Effector memory CD8-positive, alpha-beta T cell (primary cell): ENCODE measurements at regions not wholly inside any gene's neighbourhood (a gene's known extent, or its start where the extent isn't known, plus 50 kb on each side); places are given as distances from the start of the nearest gene placed in this dataset.
"Not testable (repeated sequence)": the region's sequence is repeated elsewhere in the genome, so short reads cannot be mapped to it uniquely, and the experiment has no call there.

ENCODE experiments used
- ATAC-seq: fragments of 150-1000 bp; cut with Tn5 transposase; replicated peaks from 2 replicates; pipeline ENCODE4 v1.10.0; 2021; ENCODE audit warnings: mild to moderate bottlenecking, moderate library complexity
- DNase-seq, 3 experiments: peaks; one replicate each; pipeline ENCODE4 v3.0.0; 2021
- H3K27ac Mint-ChIP-seq, 2 donors: one replicate each; pipeline ENCODE4 v1.8.0; 2022; ENCODE audit warnings: mild to moderate bottlenecking in 2 of 2, mixed read lengths in 2 of 2, moderate library complexity in 2 of 2
- H3K27me3 Mint-ChIP-seq, 2 donors: one replicate each; pipeline ENCODE4 v1.8.0; 2022; ENCODE audit warnings: mixed read lengths in 2 of 2
- H3K36me3 Mint-ChIP-seq: one replicate; pipeline ENCODE4 v1.8.0; 2022; ENCODE audit warnings: mild to moderate bottlenecking, moderate library complexity, mixed read lengths; ENCODE audit not compliant: insufficient read depth
- H3K4me1 Mint-ChIP-seq, 2 donors: one replicate each; pipeline ENCODE4 v1.8.0; 2022; ENCODE audit warnings: low read depth in 2 of 2, mixed read lengths in 2 of 2
- H3K4me3 Mint-ChIP-seq, 2 donors: one replicate each; pipeline ENCODE4 v1.8.0; 2022; ENCODE audit warnings: mild to moderate bottlenecking in 2 of 2, mixed read lengths in 2 of 2, moderate library complexity in 2 of 2
- H3K9me3 Mint-ChIP-seq, 2 donors: one replicate each; pipeline ENCODE4 v1.8.0; 2022; ENCODE audit warnings: mixed read lengths in 2 of 2

- no peak overlapping the region for H3K4me3 Mint-ChIP-seq
- H3K9me3 Mint-ChIP-seq = peaks cover under 1 to 11% of the 10 kb centered on the region in 2 donors
- no peak overlapping the region for H3K27ac Mint-ChIP-seq
- H3K36me3 Mint-ChIP-seq = no peaks in the 10 kb centered on the region
- H3K4me1 Mint-ChIP-seq = no peaks in the 10 kb centered on the region
- ATAC-seq (no peak), DNase-seq (no peak)
- no peaks in the 10 kb centered on the region for H3K27me3 Mint-ChIP-seq
Observed at GRCh38 chr1:79530476-79530875, 523.9 kb upstream of the ADGRL4 start.

- DNase-seq (no peak), ATAC-seq (no peak)
- H3K4me3 Mint-ChIP-seq = no peak overlapping the region
- H3K27me3 Mint-ChIP-seq = no peaks in the 10 kb centered on the region
- H3K27ac Mint-ChIP-seq = no peak overlapping the region
- H3K4me1 Mint-ChIP-seq = no peaks in the 10 kb centered on the region
- peaks cover 5 to 11% of the 10 kb centered on the region in 2 donors for H3K9me3 Mint-ChIP-seq
- no peaks in the 10 kb centered on the region for H3K36me3 Mint-ChIP-seq
Observed at GRCh38 chr1:79530055-79530454, 523.5 kb upstream of the ADGRL4 start.

GRCh38 chr1:79524126-79524525 lies 517.6 kb upstream of the ADGRL4 start:
- Mint-ChIP-seq H3K27me3 (no peaks in the 10 kb centered on the region), H3K4me3 (no peak overlapping the region), H3K27ac (no peak overlapping the region), H3K36me3 (no peaks in the 10 kb centered on the region), H3K9me3 (peaks cover 7 to 10% of the 10 kb centered on the region in 2 donors), H3K4me1 (no peaks in the 10 kb centered on the region)
- ATAC-seq = no peak
- DNase-seq = no peak

- no peak for ATAC-seq
- no peak for DNase-seq
- Mint-ChIP-seq H3K4me3 (no peak overlapping the region), H3K4me1 (no peaks in the 10 kb centered on the region), H3K27ac (no peak overlapping the region), H3K9me3 (peaks cover 0 to 6% of the 10 kb centered on the region in 2 donors), H3K36me3 (no peaks in the 10 kb centered on the region), H3K27me3 (no peaks in the 10 kb centered on the region)
Observed at GRCh38 chr1:79519084-79519760, 512.7 kb upstream of the ADGRL4 start.

- Mint-ChIP-seq H3K9me3 (peaks cover 0 to 6% of the 10 kb centered on the region in 2 donors), H3K36me3 (no peaks in the 10 kb centered on the region), H3K4me3 (no peak overlapping the region), H3K27me3 (no peaks in the 10 kb centered on the region), H3K27ac (no peak overlapping the region), H3K4me1 (no peaks in the 10 kb centered on the region)
- no peak for ATAC-seq
- DNase-seq = no peak
Observed at GRCh38 chr1:79517470-79518224, 511.1 kb upstream of the ADGRL4 start.

- DNase-seq (no peak), ATAC-seq (no peak)
- H3K27ac Mint-ChIP-seq = no peak overlapping the region
- H3K27me3 Mint-ChIP-seq = no peaks in the 10 kb centered on the region
- H3K4me3 Mint-ChIP-seq = no peak overlapping the region
- H3K4me1 Mint-ChIP-seq = no peaks in the 10 kb centered on the region
- H3K9me3 Mint-ChIP-seq = peaks cover 9 to 15% of the 10 kb centered on the region in 2 donors
- no peaks in the 10 kb centered on the region for H3K36me3 Mint-ChIP-seq
Observed at GRCh38 chr1:79507770-79508169, 501.2 kb upstream of the ADGRL4 start.

GRCh38 chr1:79501153-79501552 lies 494.6 kb upstream of the ADGRL4 start:
- peaks cover 0 to 7% of the 10 kb centered on the region in 2 donors for H3K9me3 Mint-ChIP-seq
- no peaks in the 10 kb centered on the region for H3K4me1 Mint-ChIP-seq
- H3K36me3 Mint-ChIP-seq = no peaks in the 10 kb centered on the region
- DNase-seq (no peak), ATAC-seq (no peak)
- no peak overlapping the region for H3K27ac Mint-ChIP-seq
- H3K27me3 Mint-ChIP-seq = no peaks in the 10 kb centered on the region
- no peak overlapping the region for H3K4me3 Mint-ChIP-seq

GRCh38 chr1:79499541-79499940 lies 493.0 kb upstream of the ADGRL4 start:
- no peaks in the 10 kb centered on the region for H3K27me3 Mint-ChIP-seq
- ATAC-seq (no peak), DNase-seq (no peak)
- H3K36me3 Mint-ChIP-seq = no peaks in the 10 kb centered on the region
- H3K4me3 Mint-ChIP-seq = no peak overlapping the region
- no peak overlapping the region for H3K27ac Mint-ChIP-seq
- peaks cover 2 to 7% of the 10 kb centered on the region in 2 donors for H3K9me3 Mint-ChIP-seq
- no peaks in the 10 kb centered on the region for H3K4me1 Mint-ChIP-seq

GRCh38 chr1:79497193-79497773 lies 490.8 kb upstream of the ADGRL4 start:
- Mint-ChIP-seq H3K9me3 (peaks cover 10 to 19% of the 10 kb centered on the region in 2 donors), H3K4me1 (no peaks in the 10 kb centered on the region), H3K36me3 (no peaks in the 10 kb centered on the region), H3K27me3 (no peaks in the 10 kb centered on the region), H3K4me3 (no peak overlapping the region), H3K27ac (no peak overlapping the region)
- ATAC-seq = no peak
- DNase-seq = no peak

- DNase-seq = no peak
- Mint-ChIP-seq H3K4me3 (no peak overlapping the region), H3K27ac (no peak overlapping the region), H3K4me1 (no peaks in the 10 kb centered on the region), H3K27me3 (no peaks in the 10 kb centered on the region), H3K36me3 (no peaks in the 10 kb centered on the region), H3K9me3 (peaks cover 12 to 17% of the 10 kb centered on the region in 2 donors)
- no peak for ATAC-seq
Observed at GRCh38 chr1:79496129-79496528, 489.6 kb upstream of the ADGRL4 start.

- not testable (repeated sequence) for H3K4me3 Mint-ChIP-seq, ATAC-seq
- H3K9me3 Mint-ChIP-seq = peaks cover 26 to 27% of the 10 kb centered on the region in 2 donors
Observed at GRCh38 chr1:79493702-79494101, 487.2 kb upstream of the ADGRL4 start.

GRCh38 chr1:79488572-79489121 lies 482.1 kb upstream of the ADGRL4 start:
- peaks cover 30 to 34% of the 10 kb centered on the region in 2 donors for H3K9me3 Mint-ChIP-seq
- not testable (repeated sequence) for H3K4me1 Mint-ChIP-seq, DNase-seq, H3K27ac Mint-ChIP-seq, H3K27me3 Mint-ChIP-seq, ATAC-seq, H3K36me3 Mint-ChIP-seq, H3K4me3 Mint-ChIP-seq

More at GRCh38 chr1:79493702-79494101, 487.2 kb upstream of the ADGRL4 start:
- H3K27ac Mint-ChIP-seq, DNase-seq, H3K4me1 Mint-ChIP-seq, H3K36me3 Mint-ChIP-seq, H3K27me3 Mint-ChIP-seq: not testable (repeated sequence)

GRCh38 chr1:79478728-79479373 lies 472.3 kb upstream of the ADGRL4 start:
- Mint-ChIP-seq H3K9me3 (peaks cover 0 to 7% of the 10 kb centered on the region in 2 donors), H3K4me1 (no peaks in the 10 kb centered on the region), H3K27ac (no peak overlapping the region), H3K4me3 (no peak overlapping the region), H3K27me3 (no peaks in the 10 kb centered on the region), H3K36me3 (no peaks in the 10 kb centered on the region)
- no peak for ATAC-seq
- DNase-seq = no peak
